HEK293T (cell line): ENCODE measurements at regions not wholly inside any gene's neighbourhood (a gene's known extent, or its start where the extent isn't known, plus 50 kb on each side); places are given as distances from the start of the nearest gene placed in this dataset.

Experiments used
- ARNT ChIP-seq: fragments of 450-650 bp; IDR thresholded peaks from 2 replicates; pipeline ENCODE4 v1.6.1; 2017; ENCODE audit warnings: mild to moderate bottlenecking
- BHLHE40 ChIP-seq: fragments of 450-650 bp; IDR thresholded peaks from 2 replicates; pipeline ENCODE4 v1.6.1; 2016; ENCODE audit warnings: mild to moderate bottlenecking, moderate library complexity, borderline replicate concordance
- CTBP1 ChIP-seq: fragments of 450-650 bp; IDR thresholded peaks from 2 replicates; pipeline ENCODE4 v1.6.1; 2016; ENCODE audit warnings: borderline replicate concordance
- LEF1 ChIP-seq: fragments of 450-650 bp; IDR thresholded peaks from 2 replicates; pipeline ENCODE4 v1.6.1; 2017; ENCODE audit warnings: mild to moderate bottlenecking, borderline replicate concordance
- NFRKB ChIP-seq: fragments of 450-650 bp; IDR thresholded peaks from 2 replicates; pipeline ENCODE4 v1.6.1; 2016; ENCODE audit warnings: mild to moderate bottlenecking, moderate library complexity
- TF ChIP-seq, protein P1 (sequence below): fragments of 450-650 bp; IDR thresholded peaks from 2 replicates; pipeline ENCODE4 v1.6.1; 2016

GRCh38 chr5:29972597-29972996 is 1220.9 kb upstream of the CDH6 start:
- TF ChIP-seq CTBP1 (no peak), ARNT (no peak), LEF1 (no peak), NFRKB (no peak), BHLHE40 (no peak)
- TF ChIP-seq, protein P1, sequence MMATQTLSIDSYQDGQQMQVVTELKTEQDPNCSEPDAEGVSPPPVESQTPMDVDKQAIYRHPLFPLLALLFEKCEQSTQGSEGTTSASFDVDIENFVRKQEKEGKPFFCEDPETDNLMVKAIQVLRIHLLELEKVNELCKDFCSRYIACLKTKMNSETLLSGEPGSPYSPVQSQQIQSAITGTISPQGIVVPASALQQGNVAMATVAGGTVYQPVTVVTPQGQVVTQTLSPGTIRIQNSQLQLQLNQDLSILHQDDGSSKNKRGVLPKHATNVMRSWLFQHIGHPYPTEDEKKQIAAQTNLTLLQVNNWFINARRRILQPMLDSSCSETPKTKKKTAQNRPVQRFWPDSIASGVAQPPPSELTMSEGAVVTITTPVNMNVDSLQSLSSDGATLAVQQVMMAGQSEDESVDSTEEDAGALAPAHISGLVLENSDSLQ, result no peak
